GM13977 (cell line): ENCODE measurements at regions not wholly inside any gene's neighbourhood (a gene's known extent, or its start where the extent isn't known, plus 50 kb on each side); places are given as distances from the start of the nearest gene placed in this dataset.

ENCODE experiments used
- DNase-seq: peaks from one replicate; pipeline ENCODE4 v3.0.0; 2012; ENCODE audit warnings: low spot score
- in situ Hi-C: fragments of 300-500 bp; cut with MboI; formaldehyde crosslinking; loops from one replicate; pipeline ENCODE4 v1.12.0; 2022; ENCODE audit warnings: low sequenced_read_pairs, low pct_unique_long_range_greater_than_20kb, mixed read lengths, inconsistent platforms; ENCODE audit not compliant: unreplicated experiment
- TF ChIP-seq, protein P1 (sequence below): IDR thresholded peaks from 2 replicates; pipeline ENCODE4 v1.5.1; 2012; ENCODE audit warnings: mild to moderate bottlenecking, control low read depth; ENCODE audit not compliant: insufficient read depth; ENCODE audit errors: extremely low read depth, missing control alignments

DNA sequence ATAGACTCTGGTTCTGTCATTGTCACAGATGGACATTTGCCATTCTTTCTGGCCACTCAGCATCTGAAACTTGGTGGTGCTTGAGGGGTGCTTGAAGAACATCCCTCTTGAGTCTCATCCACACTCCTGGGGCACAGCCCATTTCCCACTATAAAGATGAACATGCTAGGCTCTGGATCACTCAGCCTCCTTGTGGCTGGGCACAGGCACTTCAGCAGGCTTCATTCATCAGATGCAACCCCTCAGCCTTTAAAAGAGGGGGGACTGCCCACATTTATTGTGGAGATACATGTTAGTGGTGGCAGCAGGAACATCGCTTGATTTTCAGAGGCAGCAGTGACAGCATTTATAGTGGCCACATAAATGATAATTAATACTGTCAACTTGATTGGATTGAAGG is 124.7 kb upstream of the NIPBL start:
- TF ChIP-seq, protein P1, sequence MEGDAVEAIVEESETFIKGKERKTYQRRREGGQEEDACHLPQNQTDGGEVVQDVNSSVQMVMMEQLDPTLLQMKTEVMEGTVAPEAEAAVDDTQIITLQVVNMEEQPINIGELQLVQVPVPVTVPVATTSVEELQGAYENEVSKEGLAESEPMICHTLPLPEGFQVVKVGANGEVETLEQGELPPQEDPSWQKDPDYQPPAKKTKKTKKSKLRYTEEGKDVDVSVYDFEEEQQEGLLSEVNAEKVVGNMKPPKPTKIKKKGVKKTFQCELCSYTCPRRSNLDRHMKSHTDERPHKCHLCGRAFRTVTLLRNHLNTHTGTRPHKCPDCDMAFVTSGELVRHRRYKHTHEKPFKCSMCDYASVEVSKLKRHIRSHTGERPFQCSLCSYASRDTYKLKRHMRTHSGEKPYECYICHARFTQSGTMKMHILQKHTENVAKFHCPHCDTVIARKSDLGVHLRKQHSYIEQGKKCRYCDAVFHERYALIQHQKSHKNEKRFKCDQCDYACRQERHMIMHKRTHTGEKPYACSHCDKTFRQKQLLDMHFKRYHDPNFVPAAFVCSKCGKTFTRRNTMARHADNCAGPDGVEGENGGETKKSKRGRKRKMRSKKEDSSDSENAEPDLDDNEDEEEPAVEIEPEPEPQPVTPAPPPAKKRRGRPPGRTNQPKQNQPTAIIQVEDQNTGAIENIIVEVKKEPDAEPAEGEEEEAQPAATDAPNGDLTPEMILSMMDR = no peak
- no peak for DNase-seq
- in situ Hi-C loops = no loop called here

DNA sequence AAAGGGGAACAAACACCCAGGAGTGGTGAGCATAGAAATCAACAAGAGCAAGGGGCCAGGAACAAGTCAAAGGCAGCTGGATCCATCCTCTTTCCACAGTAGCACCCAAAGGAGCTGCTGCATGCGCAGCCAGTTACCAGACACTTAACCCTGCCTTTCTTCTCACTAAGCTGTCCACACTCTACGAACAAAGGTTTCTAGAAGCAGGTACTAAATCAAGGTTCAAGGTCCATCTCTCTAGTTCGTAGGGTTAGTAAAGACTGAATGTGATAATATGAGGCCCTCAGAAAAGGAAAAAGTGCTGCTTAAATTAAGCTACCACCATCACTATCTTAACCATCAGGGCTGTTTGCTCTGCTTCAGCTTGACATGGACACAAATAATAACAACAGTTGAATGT is 121.2 kb upstream of the NIPBL start:
- TF ChIP-seq, protein P1 = no peak
- in situ Hi-C loops = no loop called here
- no peak for DNase-seq

DNA sequence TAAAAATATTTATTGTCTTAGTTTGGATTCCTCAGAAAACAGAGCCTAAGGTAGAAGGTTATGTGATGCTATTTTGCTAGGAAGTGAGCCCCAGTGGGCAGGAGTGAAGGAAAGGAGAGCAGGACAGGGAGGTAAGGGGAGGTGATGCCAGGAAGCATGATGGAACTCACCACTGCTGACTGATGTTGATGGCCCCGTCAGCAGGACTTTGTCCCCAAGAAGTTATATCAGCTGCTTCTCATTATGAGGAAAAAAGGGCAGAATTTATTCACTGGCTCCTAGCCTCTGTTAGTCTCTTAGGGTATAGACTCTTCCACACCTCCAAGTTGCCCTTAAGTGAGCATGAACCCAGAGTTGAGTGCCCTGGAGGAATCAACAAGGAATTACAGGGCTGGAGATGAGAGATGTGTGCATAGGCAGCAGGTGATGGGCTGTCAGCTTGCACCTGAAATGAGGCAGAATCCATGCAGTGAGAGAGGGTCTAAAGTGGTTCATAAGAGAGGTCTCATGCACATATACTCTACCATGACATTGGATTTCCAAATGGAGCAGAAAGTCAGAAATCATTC is 120.6 kb upstream of the NIPBL start:
- TF ChIP-seq, protein P1 = no peak
- no peak for DNase-seq
- in situ Hi-C loops = no loop called here

DNA sequence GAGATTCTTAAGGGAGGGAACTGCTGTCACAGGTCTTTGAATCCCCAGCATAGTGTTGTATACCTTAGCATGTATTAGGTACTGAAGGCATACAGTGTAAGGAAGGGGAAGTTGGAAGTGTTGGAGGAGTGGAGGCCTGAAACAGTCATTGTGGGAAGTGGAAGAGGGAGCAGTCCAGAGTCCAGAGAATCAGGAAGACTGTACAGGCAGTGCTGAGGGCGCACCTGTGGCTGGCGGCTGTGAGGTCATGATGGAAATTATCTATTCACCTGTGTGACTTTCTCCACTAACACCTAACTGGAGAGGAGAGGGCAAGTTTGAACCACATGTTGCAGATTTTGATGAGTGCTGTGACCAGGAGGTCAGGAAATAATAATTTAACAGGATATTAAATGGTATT is 119.7 kb upstream of the NIPBL start:
- in situ Hi-C loops = no loop called here
- TF ChIP-seq, protein P1 = no peak
- DNase-seq = no peak

DNA sequence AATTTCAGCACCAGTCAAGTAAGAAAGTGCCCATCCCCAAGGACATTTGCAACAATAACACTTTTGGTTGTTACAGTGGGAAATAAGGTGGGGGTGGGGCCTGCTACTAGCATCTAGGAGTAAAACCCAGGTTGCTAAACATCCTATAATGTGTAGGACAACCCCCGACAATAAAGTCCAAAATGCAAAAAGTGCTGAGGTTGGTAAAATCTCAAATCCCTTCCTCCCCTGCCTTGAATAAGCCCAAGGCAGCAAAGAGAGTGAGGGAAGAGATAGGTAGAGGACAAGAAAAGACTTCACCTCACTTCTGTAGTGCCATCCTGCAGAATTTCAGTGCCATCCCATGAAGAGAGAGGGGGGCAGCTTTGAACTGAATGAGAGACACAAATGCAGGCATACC is 117.5 kb upstream of the NIPBL start:
- in situ Hi-C loops = no loop called here
- TF ChIP-seq, protein P1 = no peak
- no peak for DNase-seq

DNA sequence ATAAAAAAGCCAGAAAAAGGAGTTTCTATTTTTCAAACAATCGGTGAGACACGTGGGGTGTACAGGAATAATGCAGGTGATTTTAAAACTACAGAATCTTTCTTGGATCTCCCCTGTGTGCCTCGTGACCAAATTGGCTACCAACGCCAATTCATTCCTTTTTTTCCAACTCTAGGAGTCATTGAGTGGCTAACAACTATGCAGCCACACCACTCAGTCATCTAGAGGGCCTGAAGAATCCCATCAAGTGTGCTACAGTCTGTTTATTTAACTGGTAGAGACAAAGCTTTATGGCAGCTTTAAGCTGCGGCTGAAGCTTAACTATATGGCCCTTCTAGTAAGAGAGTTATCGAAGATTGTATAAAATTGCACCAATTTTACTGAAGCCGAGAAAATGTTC is 113.1 kb upstream of the NIPBL start:
- in situ Hi-C loops = no loop called here
- TF ChIP-seq, protein P1 = no peak
- no peak for DNase-seq

DNA sequence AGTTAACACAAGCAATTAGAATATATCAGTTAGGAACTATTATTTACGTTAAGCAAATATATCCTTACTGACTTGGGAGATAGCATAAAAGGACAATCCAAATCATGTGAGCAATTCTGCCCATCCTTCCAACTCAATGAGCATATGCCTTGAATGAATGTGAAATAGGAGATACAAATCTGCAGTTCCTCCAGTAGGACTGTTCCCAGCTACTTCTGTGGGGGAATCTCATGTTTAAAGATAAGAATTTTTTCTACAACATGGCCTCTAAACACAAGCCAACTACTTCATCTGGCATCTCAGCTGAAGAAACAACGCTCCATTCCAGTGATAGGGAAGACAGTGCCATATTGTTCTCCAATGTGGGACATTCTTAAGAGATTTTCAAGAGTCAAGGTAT is 110.7 kb upstream of the NIPBL start:
- in situ Hi-C loops = no loop called here
- TF ChIP-seq, protein P1 = no peak
- no peak for DNase-seq
